Activated CD4-positive, alpha-beta memory T cell treated with anti-CD3 and anti-CD28 coated beads for 36 hours (primary cell): ENCODE measurements at regions not wholly inside any gene's neighbourhood (a gene's known extent, or its start where the extent isn't known, plus 50 kb on each side); places are given as distances from the start of the nearest gene placed in this dataset.

Experiments
- CTCF ChIA-PET: fragments of 350-600 bp; sonication (Branson Sonifier 250); formaldehyde crosslinking; loops from one replicate; lab custom pipeline; 2021; ENCODE audit warnings: antibody characterized with exemption, inconsistent platforms; lab: Charles Lee
- POLR2A ChIA-PET: fragments of 350-600 bp; sonication (Branson Sonifier 250); formaldehyde crosslinking; loops from one replicate; lab custom pipeline; 2021; ENCODE audit warnings: antibody characterized with exemption; lab: Charles Lee
- DNase-seq: peaks from one replicate; pipeline ENCODE4 v3.0.0-alpha.2; 2020
- H3K27ac Mint-ChIP-seq: one replicate; pipeline ENCODE4 v1.8.0; 2021; ENCODE audit warnings: mixed read lengths
- H3K27me3 Mint-ChIP-seq: one replicate; pipeline ENCODE4 v1.8.0; 2021; ENCODE audit warnings: mixed read lengths
- H3K36me3 Mint-ChIP-seq: one replicate; pipeline ENCODE4 v1.8.0; 2021; ENCODE audit warnings: mixed read lengths
- H3K4me1 Mint-ChIP-seq: one replicate; pipeline ENCODE4 v1.8.0; 2021; ENCODE audit warnings: low read depth, mixed read lengths
- H3K4me3 Mint-ChIP-seq: one replicate; pipeline ENCODE4 v1.8.0; 2021; ENCODE audit warnings: mild to moderate bottlenecking, mixed read lengths
- H3K9me3 Mint-ChIP-seq: one replicate; pipeline ENCODE4 v1.8.0; 2021; ENCODE audit warnings: mixed read lengths
- intact Hi-C: fragments of 100-400 bp; cut with micrococcal nuclease; formaldehyde crosslinking; loops from one replicate; pipeline ENCODE4 v1.15.1; 2023

GRCh38 chr11:32161293-32161692 lies 70.4 kb downstream of the RCN1 start:
- DNase-seq: no peak
- H3K4me1 Mint-ChIP-seq: no peaks in the 10 kb centered on the region
- no peaks in the 10 kb centered on the region for H3K36me3 Mint-ChIP-seq
- ChIA-PET POLR2A (no interaction called here), CTCF (interaction anchor here (1.1 to 3.8 kb wide), 2 partner anchors 15 to 110 kb away, joined by 3 to 18 read pairs; no protein-coding TSS in a partner anchor)
- no peaks in the 10 kb centered on the region for H3K9me3 Mint-ChIP-seq
- H3K4me3 Mint-ChIP-seq: no peak overlapping the region
- no peak overlapping the region for H3K27ac Mint-ChIP-seq
- intact Hi-C loops: no loop called here
- H3K27me3 Mint-ChIP-seq: peaks cover 21% of the 10 kb centered on the region

GRCh38 chr11:32162351-32162750 lies 71.5 kb downstream of the RCN1 start:
- H3K27ac Mint-ChIP-seq: no peak overlapping the region
- intact Hi-C loops: no loop called here
- H3K27me3 Mint-ChIP-seq: peaks cover 20% of the 10 kb centered on the region
- no peak for DNase-seq
- no peaks in the 10 kb centered on the region for H3K9me3 Mint-ChIP-seq
- H3K4me1 Mint-ChIP-seq: no peaks in the 10 kb centered on the region
- H3K36me3 Mint-ChIP-seq: no peaks in the 10 kb centered on the region
- CTCF ChIA-PET: interaction anchor here (1.0 to 3.8 kb wide), 2 partner anchors 14 to 111 kb away, joined by 5 to 18 read pairs; no protein-coding TSS in a partner anchor
- POLR2A ChIA-PET: no interaction called here
- no peak overlapping the region for H3K4me3 Mint-ChIP-seq

- H3K9me3 Mint-ChIP-seq: no peaks in the 10 kb centered on the region
- peaks cover 20% of the 10 kb centered on the region for H3K27me3 Mint-ChIP-seq
- H3K27ac Mint-ChIP-seq: no peak overlapping the region
- intact Hi-C loops: no loop called here
- ChIA-PET POLR2A (no interaction called here), CTCF (interaction anchor here (3.8 kb wide), 1 partner anchor 14 kb away, joined by 18 read pairs; no protein-coding TSS in a partner anchor)
- DNase-seq: no peak
- no peaks in the 10 kb centered on the region for H3K36me3 Mint-ChIP-seq
- no peaks in the 10 kb centered on the region for H3K4me1 Mint-ChIP-seq
- H3K4me3 Mint-ChIP-seq: no peak overlapping the region
These were observed 72.0 kb downstream of the RCN1 start for GRCh38 chr11:32162906-32163305.

GRCh38 chr11:32163557-32163956 lies 72.7 kb downstream of the RCN1 start:
- peaks cover 2% of the 10 kb centered on the region for H3K4me1 Mint-ChIP-seq
- ChIA-PET POLR2A (no interaction called here), CTCF (interaction anchor here (1.2 to 1.6 kb wide), 2 partner anchors 13 to 111 kb away, joined by 4 to 7 read pairs; no protein-coding TSS in a partner anchor)
- no peak overlapping the region for H3K27ac Mint-ChIP-seq
- no peak overlapping the region for H3K4me3 Mint-ChIP-seq
- H3K36me3 Mint-ChIP-seq: no peaks in the 10 kb centered on the region
- H3K9me3 Mint-ChIP-seq: no peaks in the 10 kb centered on the region
- no peak for DNase-seq
- H3K27me3 Mint-ChIP-seq: peaks cover 18% of the 10 kb centered on the region
- intact Hi-C loops: no loop called here

GRCh38 chr11:32164836-32165235 lies 74.0 kb downstream of the RCN1 start:
- no peak for DNase-seq
- CTCF ChIA-PET: interaction anchor here (0.8 to 1.6 kb wide), 2 partner anchors 12 to 110 kb away, joined by 3 to 7 read pairs; no protein-coding TSS in a partner anchor

GRCh38 chr11:32168924-32169323 lies 78.0 kb downstream of the RCN1 start:
- H3K4me3 Mint-ChIP-seq: no peak overlapping the region
- H3K9me3 Mint-ChIP-seq: no peaks in the 10 kb centered on the region
- H3K27me3 Mint-ChIP-seq: peaks cover 7% of the 10 kb centered on the region
- H3K4me1 Mint-ChIP-seq: peaks cover 13% of the 10 kb centered on the region
- intact Hi-C loops: no loop called here
- no peaks in the 10 kb centered on the region for H3K36me3 Mint-ChIP-seq
- H3K27ac Mint-ChIP-seq: no peak overlapping the region
- DNase-seq: no peak
- POLR2A ChIA-PET: no interaction called here
- CTCF ChIA-PET: interaction anchor here (13.7 kb wide), 1 partner anchor 116 kb away, joined by 303 read pairs; no protein-coding TSS in a partner anchor

More at GRCh38 chr11:32164836-32165235, 74.0 kb downstream of the RCN1 start:
- peaks cover 9% of the 10 kb centered on the region for H3K4me1 Mint-ChIP-seq
- H3K27me3 Mint-ChIP-seq: peaks cover 12% of the 10 kb centered on the region
- intact Hi-C loops: no loop called here
- POLR2A ChIA-PET: no interaction called here
- H3K4me3 Mint-ChIP-seq: no peak overlapping the region
- H3K9me3 Mint-ChIP-seq: no peaks in the 10 kb centered on the region
- no peak overlapping the region for H3K27ac Mint-ChIP-seq
- H3K36me3 Mint-ChIP-seq: no peaks in the 10 kb centered on the region

- CTCF ChIA-PET: interaction anchor here (13.7 kb wide), 1 partner anchor 119 kb away, joined by 303 read pairs; no protein-coding TSS in a partner anchor
- Mint-ChIP-seq H3K27ac (no peak overlapping the region), H3K4me1 (peaks cover 13% of the 10 kb centered on the region), H3K4me3 (no peak overlapping the region), H3K9me3 (no peaks in the 10 kb centered on the region), H3K36me3 (no peaks in the 10 kb centered on the region), H3K27me3 (peaks cover 3% of the 10 kb centered on the region)
- intact Hi-C loops: no loop called here
- POLR2A ChIA-PET: no interaction called here
- DNase-seq: no peak
These were observed 80.6 kb downstream of the RCN1 start for GRCh38 chr11:32171445-32171844.

- Mint-ChIP-seq H3K27ac (no peak overlapping the region), H3K36me3 (no peaks in the 10 kb centered on the region), H3K27me3 (peaks cover 3% of the 10 kb centered on the region), H3K4me1 (peaks cover 13% of the 10 kb centered on the region), H3K9me3 (no peaks in the 10 kb centered on the region), H3K4me3 (no peak overlapping the region)
- POLR2A ChIA-PET: no interaction called here
- no peak for DNase-seq
- CTCF ChIA-PET: interaction anchor here (0.6 to 13.7 kb wide), 3 partner anchors 88 to 1065 kb away, joined by 3 to 303 read pairs (median 5); no protein-coding TSS in a partner anchor
- intact Hi-C loops: no loop called here
These were observed 81.4 kb downstream of the RCN1 start for GRCh38 chr11:32172041-32172847.

GRCh38 chr11:32172848-32173834 lies 82.3 kb downstream of the RCN1 start:
- intact Hi-C loops: no loop called here
- Mint-ChIP-seq H3K27me3 (peaks cover 5% of the 10 kb centered on the region), H3K36me3 (no peaks in the 10 kb centered on the region), H3K4me3 (no peak overlapping the region), H3K27ac (no peak overlapping the region), H3K9me3 (no peaks in the 10 kb centered on the region), H3K4me1 (peaks cover 13% of the 10 kb centered on the region)
- DNase-seq: peak; percentile 50
- ChIA-PET POLR2A (no interaction called here), CTCF (interaction anchor here (0.6 to 13.7 kb wide), 5 partner anchors 12 to 1066 kb away, joined by 3 to 303 read pairs (median 3); no protein-coding TSS in a partner anchor)

- POLR2A ChIA-PET: no interaction called here
- no peak overlapping the region for H3K27ac Mint-ChIP-seq
- no peaks in the 10 kb centered on the region for H3K9me3 Mint-ChIP-seq
- no peak overlapping the region for H3K4me3 Mint-ChIP-seq
- H3K4me1 Mint-ChIP-seq: peaks cover 7% of the 10 kb centered on the region
- DNase-seq: no peak
- H3K36me3 Mint-ChIP-seq: no peaks in the 10 kb centered on the region
- intact Hi-C loops: no loop called here
- CTCF ChIA-PET: interaction anchor here (0.7 to 13.7 kb wide), 4 partner anchors 11 to 1067 kb away, joined by 3 to 303 read pairs (median 4); no protein-coding TSS in a partner anchor
- peaks cover 5% of the 10 kb centered on the region for H3K27me3 Mint-ChIP-seq
These were observed 83.1 kb downstream of the RCN1 start for GRCh38 chr11:32173977-32174376.

- CTCF ChIA-PET: interaction anchor here (0.6 to 13.7 kb wide), 46 partner anchors 8 to 1069 kb away, joined by 3 to 303 read pairs (median 4); partner anchors contain the start of genes DCDC1 and DNAJC24
- Mint-ChIP-seq H3K9me3 (no peaks in the 10 kb centered on the region), H3K27ac (no peak overlapping the region), H3K36me3 (no peaks in the 10 kb centered on the region), H3K27me3 (peaks cover 8% of the 10 kb centered on the region), H3K4me3 (no peak overlapping the region), H3K4me1 (peaks cover 4% of the 10 kb centered on the region)
- DNase-seq: peak; percentile 84
- intact Hi-C loops: loop anchor here (1.0 to 5.0 kb wide), 5 partner anchors 121 to 1069 kb away; no protein-coding TSS in a partner anchor
- POLR2A ChIA-PET: no interaction called here
These were observed 85.5 kb downstream of the RCN1 start for GRCh38 chr11:32176223-32176934.
